ENCODE measurements at regions not wholly inside any gene's neighbourhood (a gene's known extent, or its start where the extent isn't known, plus 50 kb on each side); places are given as distances from the start of the nearest gene placed in this dataset.

DNA sequence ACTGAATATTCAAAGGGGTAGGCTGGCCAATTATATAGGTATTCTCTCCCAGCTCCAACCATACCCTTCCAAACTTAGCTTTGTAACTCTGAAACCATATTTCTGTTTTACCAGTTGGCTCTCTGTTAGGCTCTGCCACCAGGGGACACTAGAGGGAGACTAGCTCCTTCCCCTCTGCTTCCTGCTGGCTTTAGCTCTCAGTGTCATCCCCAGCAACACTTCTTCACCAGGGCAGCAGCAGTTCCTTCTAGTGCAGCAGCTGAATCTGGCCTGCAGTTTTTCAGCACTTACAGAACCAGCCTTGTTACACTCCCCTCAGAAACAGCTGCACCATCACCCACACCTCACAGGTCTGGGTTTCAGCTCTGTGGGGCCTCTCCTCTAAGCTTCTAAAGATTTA lies 51.0 kb upstream of the DOCK9 start:
- TF ChIP-seq, protein P1, sequence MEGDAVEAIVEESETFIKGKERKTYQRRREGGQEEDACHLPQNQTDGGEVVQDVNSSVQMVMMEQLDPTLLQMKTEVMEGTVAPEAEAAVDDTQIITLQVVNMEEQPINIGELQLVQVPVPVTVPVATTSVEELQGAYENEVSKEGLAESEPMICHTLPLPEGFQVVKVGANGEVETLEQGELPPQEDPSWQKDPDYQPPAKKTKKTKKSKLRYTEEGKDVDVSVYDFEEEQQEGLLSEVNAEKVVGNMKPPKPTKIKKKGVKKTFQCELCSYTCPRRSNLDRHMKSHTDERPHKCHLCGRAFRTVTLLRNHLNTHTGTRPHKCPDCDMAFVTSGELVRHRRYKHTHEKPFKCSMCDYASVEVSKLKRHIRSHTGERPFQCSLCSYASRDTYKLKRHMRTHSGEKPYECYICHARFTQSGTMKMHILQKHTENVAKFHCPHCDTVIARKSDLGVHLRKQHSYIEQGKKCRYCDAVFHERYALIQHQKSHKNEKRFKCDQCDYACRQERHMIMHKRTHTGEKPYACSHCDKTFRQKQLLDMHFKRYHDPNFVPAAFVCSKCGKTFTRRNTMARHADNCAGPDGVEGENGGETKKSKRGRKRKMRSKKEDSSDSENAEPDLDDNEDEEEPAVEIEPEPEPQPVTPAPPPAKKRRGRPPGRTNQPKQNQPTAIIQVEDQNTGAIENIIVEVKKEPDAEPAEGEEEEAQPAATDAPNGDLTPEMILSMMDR (IDR thresholded peaks at IDR 0.05; ENCODE audit: low read depth, low read length, poor library complexity, severe bottlenecking), result peak; percentile 49
- no peak for TF ChIP-seq EZH2phosphoT487 (IDR thresholded peaks at IDR 0.05; ENCODE audit: borderline replicate concordance, low read length)
